ENCODE measurements at regions not wholly inside any gene's neighbourhood (a gene's known extent, or its start where the extent isn't known, plus 50 kb on each side); places are given as distances from the start of the nearest gene placed in this dataset.

DNA sequence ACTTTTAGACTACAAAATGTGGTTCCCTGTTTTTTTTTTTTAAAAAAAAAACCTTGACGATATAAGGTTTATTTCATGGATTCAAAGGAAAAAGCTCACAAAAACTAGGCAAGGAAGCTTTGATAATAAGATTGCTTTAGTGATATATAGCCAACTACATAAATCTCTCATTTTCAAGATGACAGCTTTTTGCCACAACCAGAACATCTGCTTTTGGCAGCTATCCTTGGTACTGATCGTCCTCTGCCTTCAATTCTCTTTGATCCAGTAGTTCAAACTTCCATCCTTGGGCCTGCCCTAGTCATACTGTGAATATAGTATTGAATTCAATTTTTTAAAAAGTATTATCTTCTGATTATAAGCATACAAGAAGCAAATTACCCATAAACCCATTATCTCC, 72.9 kb upstream of the CD53 start:
- no peak for TF ChIP-seq CTCF (conservative IDR thresholded peaks at IDR 0.05; ENCODE audit: low read depth, low read length)
- TF ChIP-seq EZH2 (IDR thresholded peaks at IDR 0.05; ENCODE audit: low read length, unreplicated experiment): no peak
